ENCODE measurements at regions not wholly inside any gene's neighbourhood (a gene's known extent, or its start where the extent isn't known, plus 50 kb on each side); places are given as distances from the start of the nearest gene placed in this dataset.

GRCh38 chr5:156169495-156169894, 157.5 kb upstream of the SGCD start:
- intact Hi-C loops (cut with DNase I) = no loop called here
- no peak for DNase-seq (ENCODE audit: low spot score)

- no peak for DNase-seq (ENCODE audit: low spot score)
- intact Hi-C loops (cut with DNase I) = no loop called here
Measured at GRCh38 chr5:156170351-156170961, 156.5 kb upstream of the SGCD start.

DNA sequence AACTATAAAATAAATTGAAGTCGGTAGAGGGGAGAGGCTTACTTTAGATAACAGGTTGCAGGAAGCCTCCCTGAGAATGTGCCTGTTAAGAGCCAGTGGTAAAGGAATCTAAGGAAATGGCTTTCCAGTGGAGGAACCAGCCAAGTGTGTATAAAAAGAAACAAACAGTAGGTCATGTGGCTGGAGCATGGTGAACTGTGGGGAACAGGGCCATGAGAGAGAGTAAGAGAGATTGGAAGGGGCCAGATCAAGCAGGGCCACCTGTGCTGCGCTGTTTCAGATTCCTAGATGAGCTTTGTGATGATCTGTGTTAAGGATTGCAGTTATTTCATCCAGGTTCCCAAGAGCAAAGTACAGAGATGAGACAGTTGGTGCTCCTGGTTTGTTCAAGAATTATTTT, 152.7 kb upstream of the SGCD start:
- intact Hi-C loops (cut with DNase I) = no loop called here
- DNase-seq (ENCODE audit: low spot score) = no peak

DNA sequence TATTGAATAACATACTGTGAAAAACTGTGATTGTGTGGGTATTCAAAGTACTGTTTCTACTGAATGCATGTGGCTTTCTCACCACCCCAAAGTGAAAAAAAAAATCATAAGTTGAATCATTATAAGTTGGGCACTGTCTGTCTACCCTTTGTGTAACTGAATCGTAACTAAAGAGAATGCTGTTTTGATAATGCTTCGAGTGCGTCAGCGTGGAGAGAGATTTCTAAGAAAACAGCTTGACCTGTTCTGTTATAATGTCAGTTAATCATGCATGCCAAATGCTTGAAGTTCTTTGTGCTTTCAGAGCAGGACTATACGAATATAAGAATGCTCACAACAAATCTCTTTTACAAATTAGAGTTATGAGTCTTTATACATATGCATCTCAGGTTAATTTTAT, 148.8 kb upstream of the SGCD start:
- intact Hi-C loops (cut with DNase I) = no loop called here
- DNase-seq (ENCODE audit: low spot score) = no peak

GRCh38 chr5:156181656-156182055, 145.3 kb upstream of the SGCD start:
- intact Hi-C loops (cut with DNase I) = no loop called here
- no peak for DNase-seq (ENCODE audit: low spot score)

- intact Hi-C loops (cut with DNase I) = no loop called here
- DNase-seq (ENCODE audit: low spot score) = no peak
Measured at GRCh38 chr5:156182174-156182967, 144.6 kb upstream of the SGCD start.

- no peak for DNase-seq (ENCODE audit: low spot score)
- intact Hi-C loops (cut with DNase I) = no loop called here
Measured at GRCh38 chr5:156186760-156187159, 140.2 kb upstream of the SGCD start.

DNA sequence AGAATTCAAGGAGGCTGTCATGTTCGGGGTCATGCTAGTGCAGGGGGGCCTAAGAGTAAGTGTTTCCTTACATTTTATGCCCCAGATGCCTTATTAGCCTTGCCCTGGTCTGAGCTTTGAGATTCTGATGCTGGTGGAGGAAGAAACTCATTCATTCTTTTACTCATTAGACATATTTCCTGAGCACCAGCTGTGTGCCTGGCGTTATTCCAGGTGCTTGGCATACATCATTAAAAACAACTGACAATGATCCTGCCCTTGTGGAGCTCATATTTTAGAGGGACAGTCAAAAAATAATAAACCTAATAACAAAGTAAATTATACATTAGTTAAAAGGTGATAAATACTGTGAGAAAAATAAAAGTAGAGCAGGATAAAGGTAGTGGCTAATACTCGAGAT, 138.9 kb upstream of the SGCD start:
- DNase-seq (ENCODE audit: low spot score) = no peak
- intact Hi-C loops (cut with DNase I) = no loop called here

DNA sequence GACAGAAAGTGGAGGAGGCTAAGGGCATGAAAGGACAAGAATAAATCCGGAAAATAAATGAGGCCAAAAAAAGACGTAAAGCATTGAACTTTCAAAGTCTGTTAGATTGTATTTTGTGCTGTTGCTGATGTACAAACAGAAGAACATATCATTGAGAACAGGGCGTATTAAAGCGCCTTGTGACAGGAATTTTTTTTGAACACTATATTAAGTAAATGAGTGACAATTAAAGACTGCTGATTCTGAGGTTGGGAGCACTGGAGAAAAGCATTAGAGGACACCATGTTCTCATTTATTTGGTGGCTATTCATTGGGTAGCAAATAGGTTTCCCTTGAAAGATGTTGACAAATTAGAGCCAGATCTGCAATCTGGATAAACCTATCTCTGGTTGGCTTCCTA, 137.3 kb upstream of the SGCD start:
- intact Hi-C loops (cut with DNase I) = no loop called here
- DNase-seq (ENCODE audit: low spot score) = no peak

DNA sequence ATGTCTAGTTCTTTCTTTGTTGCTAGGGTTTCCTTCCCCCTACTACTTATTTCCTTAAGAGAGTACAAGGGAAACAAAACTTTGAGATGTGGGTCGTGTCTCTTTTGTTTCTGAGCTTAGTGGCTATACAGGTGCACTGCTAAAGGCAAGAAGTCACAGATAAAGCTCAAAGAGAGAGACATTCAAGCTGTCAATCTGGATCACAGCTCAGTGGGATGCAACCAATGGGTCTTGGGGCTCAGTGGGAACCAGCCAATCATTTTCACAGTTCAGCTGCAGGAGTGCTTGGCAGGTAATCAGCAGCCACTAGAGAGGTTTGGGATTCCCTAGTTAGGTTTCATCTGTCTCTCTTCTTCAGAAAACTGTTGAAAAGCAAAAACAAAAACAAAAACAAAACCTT, 135.4 kb upstream of the SGCD start:
- no peak for DNase-seq (ENCODE audit: low spot score)
- intact Hi-C loops (cut with DNase I) = no loop called here

DNA sequence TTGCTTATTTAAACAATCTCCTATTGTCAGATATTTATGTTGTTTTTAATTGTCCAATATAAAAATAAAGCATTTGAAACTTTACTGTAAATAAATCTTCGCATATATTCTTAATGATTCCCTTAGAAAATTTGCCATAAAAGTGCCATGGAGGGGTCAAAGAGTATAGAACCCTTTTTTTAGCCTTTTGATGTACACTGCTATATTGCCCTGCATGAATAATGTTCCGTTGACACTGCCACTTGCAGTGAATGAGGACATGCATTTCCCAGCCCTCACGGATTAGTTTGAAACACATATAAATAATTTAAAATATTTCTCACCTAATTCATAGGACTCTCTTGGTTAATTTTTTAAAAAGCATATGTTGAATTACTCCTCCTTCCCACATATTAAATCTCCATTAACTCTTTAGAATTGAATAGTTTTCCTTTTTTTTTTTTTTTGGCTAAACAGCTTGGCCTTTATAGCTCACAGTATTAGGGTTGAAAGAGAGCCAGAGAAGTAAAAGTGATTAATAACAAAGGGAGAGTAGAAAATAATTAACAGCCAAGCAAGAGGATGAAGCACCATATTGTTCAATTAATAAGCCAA, 129.8 kb upstream of the SGCD start:
- intact Hi-C loops (cut with DNase I) = no loop called here
- DNase-seq (ENCODE audit: low spot score) = no peak

DNA sequence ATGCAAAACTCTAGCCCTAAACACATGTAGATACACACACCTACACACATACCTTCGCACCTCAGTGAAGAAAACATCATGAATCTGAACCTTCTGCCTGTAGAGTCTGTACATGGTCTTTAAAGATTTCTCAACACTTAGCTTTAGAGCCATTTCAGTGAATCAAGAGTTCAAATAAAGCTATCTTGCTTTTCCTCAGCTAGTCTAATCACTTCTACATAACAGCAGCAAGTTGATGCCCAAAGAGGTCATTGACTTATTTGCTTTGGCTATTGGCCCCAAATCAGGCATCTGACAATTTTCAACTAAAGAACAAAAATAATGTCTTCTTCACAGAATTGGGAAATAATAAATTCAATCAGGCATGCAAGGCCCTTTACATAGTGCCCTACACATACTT, 127.9 kb upstream of the SGCD start:
- intact Hi-C loops (cut with DNase I) = no loop called here
- DNase-seq (ENCODE audit: low spot score) = no peak

- DNase-seq (ENCODE audit: low spot score) = no peak
- intact Hi-C loops (cut with DNase I) = no loop called here
Measured at GRCh38 chr5:156200938-156201787, 125.8 kb upstream of the SGCD start.

GRCh38 chr5:156201788-156202403, 125.1 kb upstream of the SGCD start:
- DNase-seq (ENCODE audit: low spot score) = no peak

DNA sequence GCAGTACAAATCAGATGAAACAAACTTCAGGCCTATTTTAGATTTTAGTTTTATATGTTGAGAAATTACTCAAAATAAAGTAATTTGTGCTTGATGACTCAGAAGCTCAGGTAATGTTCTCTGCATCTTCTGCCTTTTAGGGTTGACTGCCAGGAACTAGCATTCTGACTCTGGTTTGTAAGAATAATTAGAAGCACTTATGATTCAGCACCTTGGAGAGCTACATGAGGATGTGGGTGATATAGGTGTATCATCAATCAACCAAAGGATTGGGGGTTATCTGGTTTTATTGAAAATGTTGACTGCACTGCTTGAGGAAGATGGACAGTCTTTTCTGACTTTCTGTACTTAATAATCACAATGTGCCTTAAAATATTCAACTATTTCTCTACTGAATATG, 118.7 kb upstream of the SGCD start:
- intact Hi-C loops (cut with DNase I) = no loop called here
- no peak for DNase-seq (ENCODE audit: low spot score)

More at GRCh38 chr5:156201788-156202403, 125.1 kb upstream of the SGCD start:
- intact Hi-C loops (cut with DNase I) = no loop called here

GRCh38 chr5:156218367-156219158, 108.4 kb upstream of the SGCD start:
- intact Hi-C loops (cut with DNase I) = no loop called here
- no peak for DNase-seq (ENCODE audit: low spot score)

DNA sequence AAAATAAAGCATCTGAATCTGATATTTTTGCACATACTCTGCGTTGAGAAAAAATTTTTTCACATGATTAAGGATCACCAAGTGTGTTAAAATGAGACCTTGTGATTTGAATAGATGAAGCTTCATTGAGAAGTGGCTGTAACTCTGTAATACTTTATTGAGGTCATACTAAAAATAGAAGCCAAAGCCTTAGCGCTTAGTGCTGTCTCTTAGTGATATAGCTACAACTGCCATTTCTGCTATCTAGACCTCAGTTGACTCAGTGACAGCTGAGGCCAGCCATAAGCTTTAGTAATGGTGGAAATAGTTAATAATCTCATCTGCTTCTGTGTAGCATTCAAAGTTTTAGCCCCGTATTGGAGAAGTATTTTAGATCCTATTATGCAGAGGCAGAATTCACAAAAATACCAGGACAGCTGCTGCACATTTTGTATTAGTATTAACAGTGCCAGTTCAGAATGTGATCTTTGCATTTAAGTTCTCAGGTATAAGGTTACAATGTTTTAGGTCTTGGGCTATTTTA, 107.4 kb upstream of the SGCD start:
- intact Hi-C loops (cut with DNase I) = no loop called here
- DNase-seq (ENCODE audit: low spot score) = no peak

DNA sequence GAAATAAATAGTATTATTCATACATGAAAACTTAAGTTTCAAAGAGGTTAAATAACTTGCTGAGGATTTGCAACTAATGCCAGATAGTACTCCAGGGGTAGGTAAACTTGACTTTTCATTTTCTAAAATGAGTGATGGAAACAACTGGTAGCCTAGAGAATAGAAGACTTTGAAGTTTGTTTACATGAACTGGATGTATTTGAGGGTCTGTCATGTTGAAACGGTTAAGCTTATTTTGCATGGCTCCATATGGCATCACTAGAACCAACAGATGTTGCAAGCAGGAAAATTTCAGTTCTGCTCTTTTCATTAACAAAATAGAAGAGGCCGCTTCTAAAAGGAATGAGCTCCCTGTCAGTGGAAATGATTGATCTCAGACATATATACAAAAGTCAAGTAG, 105.1 kb upstream of the SGCD start:
- DNase-seq (ENCODE audit: low spot score) = no peak
- intact Hi-C loops (cut with DNase I) = no loop called here

- intact Hi-C loops (cut with DNase I) = no loop called here
- no peak for DNase-seq (ENCODE audit: low spot score)
Measured at GRCh38 chr5:156223547-156223946, 103.4 kb upstream of the SGCD start.

Measured in cardiac septum (tissue), 1 donor.